DMS 273 (cell line): ENCODE measurements at regions not wholly inside any gene's neighbourhood (a gene's known extent, or its start where the extent isn't known, plus 50 kb on each side); places are given as distances from the start of the nearest gene placed in this dataset.
"Not testable (repeated sequence)": the region's sequence is repeated elsewhere in the genome, so short reads cannot be mapped to it uniquely, and the experiment has no call there.

Experiments
- DNase-seq: peaks from one replicate; lab custom pipeline; 2025; ENCODE audit not compliant: unreplicated experiment; lab: John Stamatoyannopoulos, UW

- peak; percentile 43 for DNase-seq
These were observed 361.2 kb downstream of the ATP23 start for GRCh38 chr12:58302487-58303011.

GRCh38 chr12:58306266-58307000 lies 365.1 kb downstream of the ATP23 start:
- no peak for DNase-seq

DNA sequence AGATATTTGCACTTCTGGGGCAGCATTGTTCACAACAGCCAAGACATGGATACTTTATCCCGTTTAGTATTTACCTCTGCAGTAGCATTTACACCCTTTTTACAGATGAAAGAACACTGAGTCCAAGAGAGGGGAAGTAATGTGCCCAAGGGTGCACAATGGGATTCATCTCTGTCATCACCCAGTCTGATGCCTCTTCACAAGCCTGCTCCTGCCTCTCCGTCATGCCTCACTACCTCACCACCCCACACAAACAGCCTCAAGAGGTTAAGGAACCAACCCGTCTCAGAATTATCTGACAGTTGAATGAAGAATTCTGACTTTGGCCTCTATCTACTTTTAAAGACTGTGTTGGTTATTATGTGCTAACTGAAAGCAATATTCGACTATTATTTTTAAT lies 368.4 kb downstream of the ATP23 start:
- DNase-seq, result no peak

- DNase-seq, result no peak
These were observed 369.0 kb downstream of the ATP23 start for GRCh38 chr12:58310368-58310767.

GRCh38 chr12:58310809-58311622 lies 369.6 kb downstream of the ATP23 start:
- DNase-seq, result no peak

- no peak for DNase-seq
These were observed 371.9 kb downstream of the ATP23 start for GRCh38 chr12:58313091-58313855.

DNA sequence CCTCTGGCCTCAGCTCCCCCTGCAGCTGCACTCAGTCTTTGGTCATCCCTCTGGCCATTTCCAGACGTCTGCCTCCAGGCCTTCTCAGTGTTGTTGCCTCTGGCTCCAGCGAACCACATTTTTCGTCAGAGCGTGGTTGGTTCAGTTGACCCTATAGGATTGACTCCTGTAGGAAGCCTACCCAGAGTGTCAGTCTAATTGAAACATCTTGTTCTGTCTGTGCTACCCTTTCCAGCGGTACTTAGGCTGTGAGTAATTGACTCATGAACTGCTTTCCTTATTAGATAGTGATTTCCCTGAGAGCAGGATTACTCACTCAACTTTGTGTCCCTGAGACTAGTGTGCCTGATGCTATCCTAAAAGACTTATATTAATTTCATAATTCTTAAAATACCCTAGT lies 373.2 kb downstream of the ATP23 start:
- no peak for DNase-seq

DNA sequence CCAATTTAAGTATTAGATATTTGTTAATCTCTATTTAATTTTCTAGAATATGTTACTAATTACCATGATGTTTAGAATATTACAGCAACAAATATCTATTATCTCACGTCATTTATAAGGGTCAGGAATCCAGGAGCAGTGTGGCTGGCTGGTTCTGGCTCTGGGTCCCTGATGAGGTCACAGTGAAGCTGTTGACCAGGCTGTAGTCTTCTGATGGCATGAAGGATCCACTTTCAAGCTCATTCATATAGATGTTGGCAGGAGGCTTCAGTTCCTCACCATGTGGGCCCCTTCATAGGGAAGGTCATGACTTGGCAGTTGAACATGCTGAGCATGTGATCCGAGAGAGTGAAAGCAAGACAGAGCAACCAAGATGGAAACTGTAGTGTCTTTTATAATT lies 375.6 kb downstream of the ATP23 start:
- no peak for DNase-seq

- DNase-seq, result no peak
These were observed 380.0 kb downstream of the ATP23 start for GRCh38 chr12:58321414-58321813.

DNA sequence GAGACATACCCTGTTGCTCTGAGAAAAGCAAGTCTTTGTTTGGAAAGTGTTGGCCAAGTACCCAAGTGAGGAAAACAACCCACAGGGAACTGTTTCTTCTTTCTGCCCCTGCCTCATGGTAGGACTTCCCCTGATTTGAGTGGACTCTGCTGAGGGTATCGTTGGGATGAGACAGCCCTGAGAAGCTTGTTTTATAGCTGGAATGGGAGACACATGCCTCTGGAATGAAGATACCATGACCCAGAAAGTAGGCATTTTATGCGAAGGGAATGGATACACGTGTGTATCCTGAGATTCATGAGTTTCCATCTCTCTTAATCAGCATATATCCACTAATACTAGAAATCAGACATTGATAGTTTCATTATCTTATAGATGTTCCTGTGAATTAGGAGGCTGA lies 382.3 kb downstream of the ATP23 start:
- no peak for DNase-seq

DNA sequence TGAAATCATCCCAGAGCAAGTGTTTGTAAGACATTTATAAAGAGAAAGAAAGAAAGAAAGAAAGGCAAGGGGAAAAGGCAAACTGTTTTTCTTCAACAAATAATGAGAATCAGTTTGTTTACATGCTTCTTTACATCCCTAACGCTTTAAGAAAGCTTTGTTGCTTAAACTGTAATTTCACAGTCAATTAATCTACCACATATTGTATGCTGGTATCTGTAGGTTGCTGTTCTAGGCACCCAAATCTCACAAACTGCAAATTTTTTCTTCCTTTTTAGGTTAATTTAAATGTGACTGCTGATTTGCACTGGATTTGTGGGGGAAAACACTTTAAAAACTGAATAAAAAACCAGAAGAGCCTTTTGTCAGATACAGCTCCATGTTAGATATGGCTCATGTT lies 384.2 kb downstream of the ATP23 start:
- DNase-seq, result no peak

DNA sequence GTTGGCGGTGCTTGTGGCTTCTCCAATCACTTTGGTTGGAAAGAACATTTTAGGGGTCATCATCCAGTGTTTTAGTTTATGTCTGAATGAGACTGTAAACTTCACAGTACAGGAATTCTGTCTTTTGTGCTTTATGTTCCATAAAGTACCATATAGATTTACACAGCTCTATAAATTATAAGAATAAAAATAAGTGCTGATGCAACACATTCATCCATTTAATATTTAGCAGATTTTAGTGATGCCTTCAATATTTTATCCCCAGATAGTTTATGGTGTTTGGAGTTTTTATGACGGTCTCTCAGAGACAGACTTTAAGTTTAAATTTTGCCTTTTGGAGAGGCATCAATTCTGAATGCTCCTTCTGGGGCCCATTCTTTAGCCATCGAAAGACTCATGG lies 385.2 kb downstream of the ATP23 start:
- DNase-seq, result no peak

DNA sequence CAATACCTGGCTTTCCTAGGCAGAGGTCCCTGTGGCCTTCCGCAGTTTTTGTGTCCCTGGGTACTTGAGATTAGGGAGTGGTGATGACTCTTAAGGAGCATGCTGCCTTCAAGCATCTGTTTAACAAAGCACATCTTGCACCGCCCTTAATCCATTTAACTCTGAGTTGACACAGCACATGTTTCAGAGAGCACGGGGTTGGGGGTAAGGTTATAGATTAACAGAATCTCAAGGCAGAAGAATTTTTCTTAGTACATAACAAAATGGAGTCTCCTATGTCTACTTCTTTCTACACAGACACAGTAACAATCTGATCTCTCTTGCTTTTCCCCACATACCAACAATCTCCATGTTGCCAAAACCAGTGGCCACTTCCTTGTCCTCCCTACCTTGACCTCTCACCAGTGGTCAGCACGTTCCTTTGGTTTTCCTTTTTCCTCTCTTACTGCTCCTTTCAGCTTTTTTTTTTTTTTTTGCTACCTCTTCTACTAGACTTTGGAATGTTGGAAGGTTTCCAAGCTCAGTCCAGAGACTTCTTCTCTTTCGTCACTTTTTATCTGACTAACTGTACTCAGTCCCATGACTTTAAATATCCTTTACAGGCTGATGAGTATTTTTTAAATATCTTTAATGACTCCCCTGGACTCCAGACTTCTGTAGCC lies 395.3 kb downstream of the ATP23 start:
- peak; percentile 3 for DNase-seq

- DNase-seq, result not testable (repeated sequence)
These were observed 396.2 kb downstream of the ATP23 start for GRCh38 chr12:58337539-58337938.

- DNase-seq, result peak; percentile 91
These were observed 400.4 kb downstream of the ATP23 start for GRCh38 chr12:58341791-58342190.

DNA sequence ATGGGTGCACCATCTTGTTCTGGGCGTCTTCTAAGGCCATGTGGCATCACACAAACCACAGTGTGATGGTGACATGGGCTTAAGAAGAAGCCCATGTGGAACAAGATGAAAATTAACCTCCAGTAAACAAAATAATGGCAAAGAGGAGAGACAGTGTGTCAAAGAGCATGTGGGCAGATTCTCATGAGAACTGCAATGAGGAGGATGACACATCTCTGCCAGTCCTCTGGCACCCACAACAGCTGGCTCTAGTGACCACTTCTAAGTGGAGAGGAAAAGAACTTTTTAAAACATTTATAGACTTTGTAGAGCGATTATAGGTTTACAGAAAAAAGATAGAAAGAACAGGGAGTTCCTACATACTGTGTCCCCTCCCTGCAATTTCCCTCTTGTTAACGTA lies 401.4 kb downstream of the ATP23 start:
- DNase-seq, result peak; percentile 9

- DNase-seq, result peak; percentile 55
These were observed 404.8 kb downstream of the ATP23 start for GRCh38 chr12:58346032-58346632.

DNA sequence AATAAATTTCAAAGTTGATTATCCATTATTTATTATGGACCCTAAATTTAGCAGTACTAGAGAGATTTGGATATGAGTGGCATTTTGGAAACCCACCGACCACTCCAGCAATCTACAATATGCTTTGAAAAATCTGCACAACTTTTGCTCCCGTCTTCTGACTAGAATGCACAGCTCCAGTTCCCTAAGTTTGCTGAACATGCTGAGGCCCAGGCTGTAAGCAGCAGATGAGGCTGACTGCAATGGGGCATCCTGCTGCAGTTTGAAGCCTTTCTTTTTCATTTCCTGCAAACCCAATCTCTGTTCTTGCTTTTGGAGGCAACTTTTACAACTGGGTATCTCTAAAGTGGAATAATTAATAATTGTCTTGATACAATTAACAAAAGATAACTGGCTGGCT lies 405.8 kb downstream of the ATP23 start:
- no peak for DNase-seq

- DNase-seq, result no peak
These were observed 406.3 kb downstream of the ATP23 start for GRCh38 chr12:58347691-58348090.

DNA sequence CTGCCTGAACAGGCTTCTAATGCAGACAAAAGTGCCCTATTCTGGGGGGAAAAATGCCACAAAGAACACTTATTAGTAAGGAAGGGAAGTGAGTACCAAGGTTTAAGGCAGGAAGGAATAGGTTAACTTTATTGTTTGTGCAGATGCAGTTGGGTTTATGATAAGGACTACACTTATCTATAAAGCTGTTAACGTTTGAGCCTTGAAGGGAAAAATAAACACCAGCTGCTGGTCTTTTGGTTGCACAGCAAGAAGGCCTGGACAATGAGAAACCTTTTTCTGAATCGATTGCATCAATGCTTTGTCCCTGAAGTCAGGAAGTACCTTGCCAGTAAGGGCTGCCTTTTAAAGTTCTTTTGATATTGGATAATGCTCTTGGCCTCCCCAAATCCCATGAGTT lies 407.8 kb downstream of the ATP23 start:
- DNase-seq, result peak; percentile 13

- DNase-seq, result no peak
These were observed 415.4 kb downstream of the ATP23 start for GRCh38 chr12:58356794-58357193.
